ENCODE measurements at regions not wholly inside any gene's neighbourhood (a gene's known extent, or its start where the extent isn't known, plus 50 kb on each side); places are given as distances from the start of the nearest gene placed in this dataset.

DNA sequence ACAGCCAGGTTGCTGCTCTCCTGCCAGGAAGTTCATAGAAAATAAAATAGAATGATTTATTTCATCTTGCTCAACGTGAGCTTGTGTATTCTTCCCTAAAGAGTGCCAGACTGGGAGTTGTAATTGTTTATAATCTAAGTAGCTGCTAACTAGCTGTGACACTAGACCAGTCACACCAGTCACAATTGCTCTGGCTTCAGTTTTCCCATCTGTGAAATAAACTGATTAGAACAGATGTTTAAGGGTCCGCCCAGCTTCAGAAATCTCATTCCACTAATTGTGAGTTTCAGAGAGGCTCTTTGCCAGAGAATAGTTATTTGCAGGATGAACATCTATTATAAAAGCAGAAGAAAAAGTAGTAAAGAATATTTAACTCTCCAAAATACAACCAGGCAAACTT lies 55.6 kb upstream of the ZDHHC17 start:
- no peak for DNase-seq

GRCh38 chr12:76711241-76711640 lies 52.7 kb upstream of the ZDHHC17 start:
- DNase-seq, result no peak

- DNase-seq, result no peak
These were observed 50.8 kb upstream of the ZDHHC17 start for GRCh38 chr12:76713130-76713529.

GRCh38 chr12:76713986-76714385 lies 49.9 kb upstream of the ZDHHC17 start:
- DNase-seq, result no peak

Data from activated CD4-positive, alpha-beta T cell treated with anti-CD3 and anti-CD28 coated beads for 4 hours (primary cell).